Lung (tissue), 11 donors: ENCODE measurements at regions not wholly inside any gene's neighbourhood (a gene's known extent, or its start where the extent isn't known, plus 50 kb on each side); places are given as distances from the start of the nearest gene placed in this dataset.

Experiments
- ATAC-seq: fragments of 200-7000 bp; cut with Tn5 transposase; one replicate; pipeline ENCODE4 v1.9.1; 2020; ENCODE audit warnings: moderate number of reproducible peaks; ENCODE audit not compliant: insufficient read depth, low FRiP score
- DNase-seq, 3 donors: peaks; one replicate each; pipeline ENCODE4 v3.0.0-alpha.2; 2013 to 2017
- H3K27ac ChIP-seq, 2 donors: one replicate each; pipeline ENCODE4 v1.5.1; 2013; ENCODE audit warnings: mild to moderate bottlenecking in 2 of 2, moderate library complexity in 2 of 2, control low read depth in 1 of 2, inconsistent platforms in 1 of 2, low read depth in 1 of 2, low read length in 1 of 2
- H3K27me3 ChIP-seq, 3 donors: one replicate each; pipeline ENCODE4 v1.5.1; 2013; ENCODE audit warnings: low read length in 2 of 3; ENCODE audit not compliant: control insufficient read depth in 3 of 3, insufficient read depth in 3 of 3
- H3K36me3 ChIP-seq, 4 donors: one replicate each; pipeline ENCODE4 v1.5.1; 2013; ENCODE audit warnings: low read length in 4 of 4, mild to moderate bottlenecking in 1 of 4, moderate library complexity in 1 of 4; ENCODE audit not compliant: control insufficient read depth in 4 of 4, insufficient read depth in 4 of 4
- H3K4me1 ChIP-seq, 5 donors: one replicate each; pipeline ENCODE4 v1.5.1; 2013; ENCODE audit warnings: low read length in 5 of 5, mild to moderate bottlenecking in 2 of 5, moderate library complexity in 1 of 5; ENCODE audit not compliant: control insufficient read depth in 5 of 5, insufficient read depth in 5 of 5
- H3K4me3 ChIP-seq: one replicate; pipeline ENCODE4 v1.5.1; 2013; ENCODE audit warnings: mild to moderate bottlenecking, control low read depth, moderate library complexity
- H3K9ac ChIP-seq, 2 donors: one replicate each; pipeline ENCODE4 v1.5.1; 2013; ENCODE audit warnings: low read length in 2 of 2, control low read depth in 1 of 2; ENCODE audit not compliant: insufficient read depth in 1 of 2
- H3K9me3 ChIP-seq, 4 donors: one replicate each; pipeline ENCODE4 v1.5.1; 2013; ENCODE audit warnings: low read length in 3 of 4, mild to moderate bottlenecking in 1 of 4, moderate library complexity in 1 of 4; ENCODE audit not compliant: control insufficient read depth in 4 of 4, insufficient read depth in 3 of 4
- WGBS, 2 donors: extraction: QIAGEN DNeasy Blood & Tissue Kit; methylation state at CpG; one replicate each; pipeline ENCODE4 v1.1.7; 2013; 5-methylcytosine and 5-hydroxymethylcytosine counted together
- TF ChIP-seq, protein P1 (sequence below): IDR thresholded peaks from 2 replicates; pipeline ENCODE4 v1.5.1; 2012; ENCODE audit warnings: mild to moderate bottlenecking; ENCODE audit errors: control extremely low read depth, extremely low read depth
- donor health status: control.
- donor health status: control.
- donor health status: Bipolar disorder and iron deficiency.
- donor health status: healthy.
- donor health status: DM: yes; HTN: yes; CAD: no.

DNA sequence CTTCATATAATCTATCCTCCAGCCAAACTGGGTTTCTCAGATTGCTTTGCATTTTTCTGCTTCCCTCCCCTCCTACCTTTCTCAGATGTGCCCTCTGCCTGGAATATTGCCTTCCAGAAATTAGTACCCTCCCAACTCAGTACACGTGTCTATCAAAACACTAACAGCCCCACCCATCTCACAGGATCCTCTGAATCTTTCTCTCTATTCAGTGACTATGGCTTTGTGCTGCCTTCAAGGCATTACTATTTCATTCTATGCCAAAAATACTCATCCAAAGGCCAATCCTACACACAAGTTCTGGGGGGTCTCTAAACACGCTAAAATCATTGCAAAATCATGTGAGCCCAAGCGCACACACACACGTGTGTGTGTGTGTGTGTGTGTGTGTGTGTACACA is 58.4 kb downstream of the ZNF281 start:
- H3K27ac ChIP-seq: no peak overlapping the region
- H3K9me3 ChIP-seq: peaks cover 0 to 2% (median 0%) of the 10 kb centered on the region in 4 donors
- H3K9ac ChIP-seq: no peak overlapping the region
- no peaks in the 10 kb centered on the region for H3K27me3 ChIP-seq
- no peaks in the 10 kb centered on the region for H3K36me3 ChIP-seq
- no peak overlapping the region for H3K4me3 ChIP-seq
- TF ChIP-seq, protein P1, sequence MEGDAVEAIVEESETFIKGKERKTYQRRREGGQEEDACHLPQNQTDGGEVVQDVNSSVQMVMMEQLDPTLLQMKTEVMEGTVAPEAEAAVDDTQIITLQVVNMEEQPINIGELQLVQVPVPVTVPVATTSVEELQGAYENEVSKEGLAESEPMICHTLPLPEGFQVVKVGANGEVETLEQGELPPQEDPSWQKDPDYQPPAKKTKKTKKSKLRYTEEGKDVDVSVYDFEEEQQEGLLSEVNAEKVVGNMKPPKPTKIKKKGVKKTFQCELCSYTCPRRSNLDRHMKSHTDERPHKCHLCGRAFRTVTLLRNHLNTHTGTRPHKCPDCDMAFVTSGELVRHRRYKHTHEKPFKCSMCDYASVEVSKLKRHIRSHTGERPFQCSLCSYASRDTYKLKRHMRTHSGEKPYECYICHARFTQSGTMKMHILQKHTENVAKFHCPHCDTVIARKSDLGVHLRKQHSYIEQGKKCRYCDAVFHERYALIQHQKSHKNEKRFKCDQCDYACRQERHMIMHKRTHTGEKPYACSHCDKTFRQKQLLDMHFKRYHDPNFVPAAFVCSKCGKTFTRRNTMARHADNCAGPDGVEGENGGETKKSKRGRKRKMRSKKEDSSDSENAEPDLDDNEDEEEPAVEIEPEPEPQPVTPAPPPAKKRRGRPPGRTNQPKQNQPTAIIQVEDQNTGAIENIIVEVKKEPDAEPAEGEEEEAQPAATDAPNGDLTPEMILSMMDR: no peak
- ATAC-seq (no peak), DNase-seq (no peak)
- H3K4me1 ChIP-seq: peaks cover 0 to 5% (median 0%) of the 10 kb centered on the region in 5 donors
- 76 to 77% methylated on average over 4 of the region's 4 CpGs for WGBS, 2 donors

DNA sequence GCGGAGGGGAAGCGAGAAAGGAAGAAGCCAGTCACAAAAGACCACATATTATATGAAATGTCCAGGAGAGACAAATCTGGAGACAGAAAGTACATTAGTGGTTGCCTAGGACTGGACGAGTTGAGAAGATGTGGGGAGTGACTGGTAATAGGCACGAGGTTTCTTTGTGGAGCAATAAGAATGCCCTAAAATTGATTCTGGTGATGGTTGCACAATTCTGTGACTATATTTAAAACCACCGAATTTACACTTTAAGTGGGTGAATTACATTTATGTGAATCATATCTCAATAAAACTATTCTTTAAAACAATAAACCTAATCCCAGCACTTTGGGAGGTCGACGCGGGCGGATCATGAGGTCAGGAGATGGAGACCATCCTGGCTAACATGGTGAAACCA is 63.1 kb downstream of the ZNF281 start:
- Histone ChIP-seq H3K4me3 (no peak overlapping the region), H3K9ac (no peak overlapping the region), H3K9me3 (peaks cover 0 to 2% (median 0%) of the 10 kb centered on the region in 4 donors), H3K27me3 (no peaks in the 10 kb centered on the region), H3K27ac (no peak overlapping the region), H3K36me3 (no peaks in the 10 kb centered on the region), H3K4me1 (peaks cover 0 to 4% (median 0%) of the 10 kb centered on the region in 5 donors)
- WGBS, 2 donors: 78 to 87% methylated on average over 9 of the region's 9 CpGs
- DNase-seq (no peak), ATAC-seq (no peak)
- TF ChIP-seq, protein P1: no peak

DNA sequence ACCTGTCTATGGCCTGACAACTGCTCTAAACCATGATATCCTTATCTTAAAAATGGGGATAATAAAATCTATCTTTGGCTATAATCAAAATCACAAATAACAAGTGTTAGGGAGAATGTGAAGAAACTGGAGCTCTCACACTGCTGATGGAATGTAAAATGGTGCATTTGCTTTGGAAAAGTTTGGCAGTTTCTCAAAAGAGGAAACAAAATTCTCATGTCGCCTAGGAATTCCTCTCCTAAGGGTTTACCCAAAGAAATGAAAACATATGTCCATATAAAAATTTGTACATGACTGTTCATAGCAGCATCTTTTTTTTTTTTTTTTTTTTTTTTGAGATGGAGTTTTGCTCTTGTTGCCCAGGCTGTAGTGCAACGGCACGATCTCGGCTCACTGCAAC is 64.3 kb downstream of the ZNF281 start:
- Histone ChIP-seq H3K9ac (no peak overlapping the region), H3K27me3 (no peaks in the 10 kb centered on the region), H3K9me3 (peaks cover 0 to 2% (median 0%) of the 10 kb centered on the region in 4 donors), H3K4me1 (no peaks in the 10 kb centered on the region), H3K4me3 (no peak overlapping the region), H3K27ac (no peak overlapping the region), H3K36me3 (no peaks in the 10 kb centered on the region)
- no peak for DNase-seq
- WGBS, 2 donors: 89 to 93% methylated on average over 2 to 3 of the region's 4 CpGs
- no peak for ATAC-seq
- TF ChIP-seq, protein P1: no peak

- no peak overlapping the region for H3K9ac ChIP-seq
- H3K4me1 ChIP-seq: no peaks in the 10 kb centered on the region
- WGBS, 2 donors: 98 to 99% methylated on average over 2 of the region's 2 CpGs
- TF ChIP-seq, protein P1: no peak
- DNase-seq (no peak), ATAC-seq (no peak)
- H3K4me3 ChIP-seq: no peak overlapping the region
- H3K27ac ChIP-seq: no peak overlapping the region
- H3K9me3 ChIP-seq: no peaks in the 10 kb centered on the region
- H3K27me3 ChIP-seq: no peaks in the 10 kb centered on the region
- H3K36me3 ChIP-seq: no peaks in the 10 kb centered on the region
Measured at GRCh38 chr1:200343874-200344273, 66.0 kb downstream of the ZNF281 start.
